ENCODE measurements at regions not wholly inside any gene's neighbourhood (a gene's known extent, or its start where the extent isn't known, plus 50 kb on each side); places are given as distances from the start of the nearest gene placed in this dataset.

- peak; percentile 68 for DNase-seq (ENCODE audit: low read depth)
- TF ChIP-seq CTCF (IDR thresholded peaks at IDR 0.05; ENCODE audit: low read depth, low read length) (no peak), MAX (IDR thresholded peaks at IDR 0.05; ENCODE audit: low read depth, low read length) (no peak), MYC (IDR thresholded peaks at IDR 0.05; ENCODE audit: low read depth, low read length) (no peak), POLR2A (IDR thresholded peaks at IDR 0.05; ENCODE audit: extremely low read depth, insufficient read length) (no peak)
- H3K4me3 ChIP-seq (ENCODE audit: low read depth, low read length) = no peak overlapping the region
These were observed 320.9 kb upstream of the KLF4 start for GRCh38 chr9:107810461-107810961.

- no peak for DNase-seq (ENCODE audit: low read depth)
- no peak overlapping the region for H3K4me3 ChIP-seq (ENCODE audit: low read depth, low read length)
- TF ChIP-seq CTCF (IDR thresholded peaks at IDR 0.05; ENCODE audit: low read depth, low read length) (no peak), POLR2A (IDR thresholded peaks at IDR 0.05; ENCODE audit: extremely low read depth, insufficient read length) (no peak), MYC (IDR thresholded peaks at IDR 0.05; ENCODE audit: low read depth, low read length) (no peak), MAX (IDR thresholded peaks at IDR 0.05; ENCODE audit: low read depth, low read length) (no peak)
These were observed 320.4 kb upstream of the KLF4 start for GRCh38 chr9:107809871-107810460.

GRCh38 chr9:107807183-107807582 is 317.6 kb upstream of the KLF4 start:
- TF ChIP-seq CTCF (IDR thresholded peaks at IDR 0.05; ENCODE audit: low read depth, low read length) = no peak
- TF ChIP-seq MYC (IDR thresholded peaks at IDR 0.05; ENCODE audit: low read depth, low read length) = no peak
- TF ChIP-seq MAX (IDR thresholded peaks at IDR 0.05; ENCODE audit: low read depth, low read length) = no peak
- TF ChIP-seq POLR2A (IDR thresholded peaks at IDR 0.05; ENCODE audit: extremely low read depth, insufficient read length) = no peak
- DNase-seq (ENCODE audit: low read depth) = no peak
- no peak overlapping the region for H3K4me3 ChIP-seq (ENCODE audit: low read depth, low read length)

- no peak for TF ChIP-seq MYC (IDR thresholded peaks at IDR 0.05; ENCODE audit: low read depth, low read length)
- TF ChIP-seq CTCF (IDR thresholded peaks at IDR 0.05; ENCODE audit: low read depth, low read length) = no peak
- no peak for TF ChIP-seq POLR2A (IDR thresholded peaks at IDR 0.05; ENCODE audit: extremely low read depth, insufficient read length)
- DNase-seq (ENCODE audit: low read depth) = no peak
- H3K4me3 ChIP-seq (ENCODE audit: low read depth, low read length) = no peak overlapping the region
These were observed 315.6 kb upstream of the KLF4 start for GRCh38 chr9:107805201-107805600.

- DNase-seq (ENCODE audit: low read depth) = peak; percentile 44
- H3K4me3 ChIP-seq (ENCODE audit: low read depth, low read length) = no peak overlapping the region
- TF ChIP-seq MAX (IDR thresholded peaks at IDR 0.05; ENCODE audit: low read depth, low read length) (no peak), CTCF (IDR thresholded peaks at IDR 0.05; ENCODE audit: low read depth, low read length) (no peak), MYC (IDR thresholded peaks at IDR 0.05; ENCODE audit: low read depth, low read length) (no peak), POLR2A (IDR thresholded peaks at IDR 0.05; ENCODE audit: extremely low read depth, insufficient read length) (no peak)
These were observed 304.7 kb upstream of the KLF4 start for GRCh38 chr9:107794259-107794658.
